Fibroblast of upper back skin (primary cell): ENCODE measurements at regions not wholly inside any gene's neighbourhood (a gene's known extent, or its start where the extent isn't known, plus 50 kb on each side); places are given as distances from the start of the nearest gene placed in this dataset.

Experiments used
- DNase-seq: peaks from one replicate; pipeline ENCODE4 v3.0.0-alpha.2; 2013

DNA sequence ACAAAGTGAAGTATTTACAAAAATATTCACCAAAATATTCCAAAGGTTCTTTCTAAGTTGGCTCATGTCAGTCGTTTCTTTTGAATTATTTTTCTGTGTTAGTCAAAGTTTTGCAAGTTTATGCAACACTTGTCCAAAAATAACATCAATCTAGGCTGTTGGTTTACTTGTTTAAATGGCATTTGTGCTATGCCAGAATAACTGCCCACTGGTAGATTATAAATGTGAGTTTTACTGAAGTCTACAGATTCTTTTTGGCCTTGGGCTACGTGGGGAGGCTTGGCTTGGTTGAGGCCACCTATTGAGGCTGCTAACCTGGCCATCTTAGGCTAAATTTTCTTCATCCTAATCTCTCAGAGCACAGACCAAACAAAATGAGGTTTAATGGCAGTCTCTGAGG is 1091.9 kb upstream of the RAG2 start:
- DNase-seq = peak; percentile 15

DNA sequence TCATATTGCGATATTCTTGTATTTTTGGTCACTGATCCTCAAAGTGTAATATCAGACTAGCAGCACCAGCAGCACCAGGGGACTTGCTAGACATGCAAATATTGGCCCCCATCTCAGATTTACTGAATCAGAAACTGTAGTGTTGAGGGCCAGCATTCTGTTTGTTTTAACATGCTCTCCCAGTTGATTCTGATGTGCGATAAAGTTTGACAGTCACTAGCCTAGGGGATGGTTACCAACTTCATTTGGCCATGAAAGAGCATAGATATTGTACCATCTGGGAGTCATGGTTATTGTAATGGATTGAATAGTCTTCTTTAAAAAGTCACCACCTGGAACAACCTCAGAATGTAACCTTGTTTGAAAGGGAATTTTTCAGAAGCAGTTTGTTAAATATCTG is 1090.4 kb upstream of the RAG2 start:
- DNase-seq = no peak

DNA sequence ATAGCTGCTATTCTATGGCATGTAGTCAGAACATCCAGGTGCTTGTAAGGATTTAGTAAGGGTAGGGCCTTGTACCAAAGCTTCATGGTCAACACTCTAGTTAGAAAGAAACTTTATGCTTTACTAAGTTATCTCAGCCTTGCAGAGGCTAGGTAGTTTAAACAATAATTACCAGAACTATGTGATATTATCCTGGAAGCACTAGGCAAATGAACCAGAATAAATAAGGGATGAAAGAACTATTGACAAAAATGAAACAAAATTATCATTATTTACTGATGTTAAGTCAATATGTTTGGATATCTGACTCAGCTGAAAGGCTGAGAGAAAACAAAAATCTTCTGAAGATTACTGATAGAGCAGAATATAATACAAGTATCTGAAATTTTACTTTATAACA is 1089.1 kb upstream of the RAG2 start:
- no peak for DNase-seq

DNA sequence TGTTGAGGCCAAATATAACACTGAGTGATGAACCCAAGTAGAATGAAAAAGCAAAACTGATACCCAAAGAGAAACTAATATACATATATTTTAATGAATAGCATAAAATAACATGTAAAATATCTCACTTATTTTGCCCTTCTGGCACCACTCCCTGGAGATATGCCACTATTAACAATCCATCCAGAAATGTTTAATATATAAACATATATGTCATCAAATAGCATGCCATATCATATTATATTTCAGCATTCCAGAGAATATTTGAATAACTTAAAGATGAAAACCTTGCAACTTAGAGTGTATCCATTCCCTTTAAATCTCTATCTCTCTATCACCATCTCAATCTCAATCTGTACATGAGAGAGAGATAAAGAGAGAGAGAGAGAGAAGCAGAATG is 1073.3 kb upstream of the RAG2 start:
- peak; percentile 15 for DNase-seq

DNA sequence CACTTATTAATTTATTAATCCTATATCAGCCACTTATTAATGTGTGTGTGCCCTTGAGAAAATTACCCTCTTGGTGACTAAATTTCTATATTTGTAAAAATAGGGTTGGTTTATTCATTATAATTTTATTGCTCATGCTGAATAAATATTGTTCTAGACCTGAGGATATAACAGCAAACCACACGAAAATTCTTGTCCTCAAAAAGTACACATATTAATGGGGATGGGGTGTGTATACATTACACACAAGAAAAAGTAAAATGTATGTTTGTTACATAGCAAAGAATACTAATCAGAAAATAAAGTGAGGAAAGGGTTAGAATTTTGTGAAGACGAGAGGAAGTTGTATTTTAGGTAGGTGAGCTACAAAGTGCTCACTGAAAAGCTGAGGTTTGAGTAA is 1068.9 kb upstream of the RAG2 start:
- no peak for DNase-seq

DNA sequence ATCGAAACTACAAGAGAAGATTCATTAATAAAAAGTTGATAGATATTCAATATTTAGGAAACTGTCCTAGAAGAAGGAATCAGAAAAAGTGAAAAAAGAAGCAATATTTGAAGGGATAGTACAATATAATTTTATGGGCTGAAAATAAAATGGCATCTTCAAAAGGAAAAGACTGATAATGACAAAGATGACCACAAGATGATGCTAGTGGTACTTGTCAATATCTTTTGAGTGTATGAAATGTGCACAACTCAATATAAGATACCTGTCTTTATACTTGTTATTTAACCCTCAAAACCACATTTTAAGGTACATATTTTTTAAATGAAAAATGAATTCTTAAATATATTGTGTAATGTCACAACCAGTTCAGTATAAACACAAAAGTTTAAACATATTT is 1059.6 kb upstream of the RAG2 start:
- peak; percentile 31 for DNase-seq

DNA sequence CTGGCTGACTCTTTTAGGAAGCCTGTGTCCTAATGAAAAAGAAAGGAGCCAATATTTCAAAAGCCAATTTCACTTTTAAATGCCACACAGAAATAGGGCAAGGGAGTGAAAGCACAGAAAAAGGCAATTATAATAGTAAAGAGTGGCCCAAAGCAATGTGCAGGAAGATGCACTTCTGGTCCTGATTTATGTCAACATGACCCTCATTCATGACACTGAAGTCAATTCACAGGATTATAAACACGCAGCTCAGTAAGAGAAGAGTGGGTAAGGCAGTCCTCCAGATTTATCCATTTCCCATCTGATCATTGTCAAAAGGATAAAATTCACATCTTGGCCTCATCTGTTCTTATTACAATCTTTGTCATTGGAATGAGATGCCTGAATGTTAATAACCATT is 1049.7 kb upstream of the RAG2 start:
- DNase-seq = no peak

DNA sequence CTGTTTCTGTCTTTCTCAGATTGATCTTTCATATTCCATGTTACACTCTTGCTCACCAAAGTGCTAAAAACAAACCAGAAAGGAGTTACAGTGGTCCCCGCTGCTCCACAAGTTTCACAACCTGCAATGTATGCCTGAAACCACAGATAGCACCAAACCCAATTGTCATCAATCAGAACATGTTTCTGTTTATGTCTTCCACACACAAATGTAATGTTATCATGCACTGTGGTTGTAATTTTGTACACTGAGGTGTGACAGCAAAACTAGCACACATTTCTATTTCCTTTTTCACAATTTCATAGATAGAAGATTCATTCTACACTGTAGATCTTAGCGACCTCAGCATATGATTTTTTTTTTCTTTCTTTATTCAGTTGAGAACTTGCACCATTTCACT is 1045.9 kb upstream of the RAG2 start:
- DNase-seq = no peak

DNA sequence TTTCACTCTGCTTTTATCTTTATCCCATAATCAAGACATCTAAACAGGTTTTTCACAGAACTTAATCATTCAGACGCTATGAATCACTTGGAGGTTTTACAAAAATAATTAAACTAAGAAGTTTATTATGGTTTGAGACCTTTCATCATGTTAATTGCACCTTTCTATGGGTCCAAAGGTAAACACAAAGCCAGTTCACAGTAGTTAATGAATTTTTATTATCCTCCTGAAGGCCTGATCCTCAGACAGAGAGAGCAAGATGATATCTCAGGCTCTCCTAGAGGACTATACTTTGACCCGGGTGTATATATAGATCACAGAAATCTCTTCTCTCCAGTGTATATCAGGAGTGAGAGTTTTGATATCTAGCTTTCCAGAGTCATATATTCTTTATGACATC is 1044.3 kb upstream of the RAG2 start:
- no peak for DNase-seq

DNA sequence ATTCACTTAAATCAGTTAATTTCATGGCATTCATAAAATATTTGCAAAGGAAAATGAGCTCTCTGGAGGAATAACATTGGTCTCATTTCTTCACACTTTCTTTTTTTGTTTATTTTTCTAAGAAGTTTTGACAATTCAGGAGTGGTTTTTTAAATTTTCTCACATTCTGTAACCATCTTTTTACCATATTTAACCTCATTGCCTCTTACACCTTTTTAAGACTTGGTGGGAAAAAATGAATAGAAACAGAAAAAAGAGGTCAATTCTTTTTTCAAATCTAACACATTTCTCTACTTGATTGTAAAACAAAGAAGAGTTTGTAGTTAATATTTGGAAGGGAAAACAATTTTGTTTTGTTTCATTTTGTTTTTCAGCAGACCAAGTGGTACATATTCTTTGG is 1034.7 kb upstream of the RAG2 start:
- no peak for DNase-seq

DNA sequence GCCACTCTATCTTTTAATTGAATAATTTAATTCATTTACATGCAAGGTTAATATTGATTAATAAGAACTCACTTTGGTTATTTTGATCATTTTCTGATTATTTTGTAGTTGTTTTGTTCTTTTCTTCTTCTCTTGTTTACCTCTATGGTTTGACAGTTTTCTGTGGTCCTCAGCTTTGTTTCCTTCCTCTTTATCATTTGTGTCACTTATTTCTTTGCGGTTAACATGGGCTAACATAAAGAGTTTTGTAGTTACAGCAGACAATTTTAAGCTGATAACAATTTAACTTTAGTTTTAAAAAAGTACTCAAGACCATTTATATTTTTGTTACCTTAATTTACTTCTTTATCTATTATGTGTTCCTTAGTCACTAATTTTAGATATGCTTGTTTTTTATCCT is 1032.8 kb upstream of the RAG2 start:
- no peak for DNase-seq

DNA sequence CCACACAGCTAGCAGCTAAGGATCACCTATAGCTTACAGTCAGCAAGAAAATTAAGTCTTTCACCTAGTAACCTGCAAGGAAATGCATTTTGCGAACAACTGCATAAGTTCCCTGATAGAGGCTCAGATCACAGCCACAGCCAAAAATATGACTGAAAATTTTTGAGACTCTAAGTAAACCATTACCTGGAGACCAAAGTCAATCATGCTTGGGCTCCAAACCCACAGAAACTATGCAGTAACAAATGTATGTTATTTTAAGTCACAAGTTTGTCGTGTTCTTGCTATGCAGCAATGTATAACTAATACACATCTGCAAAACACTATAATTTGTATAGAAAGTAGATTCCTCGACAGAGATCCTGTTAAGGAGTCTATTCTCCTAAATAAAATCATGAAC is 1025.7 kb upstream of the RAG2 start:
- DNase-seq = no peak

DNA sequence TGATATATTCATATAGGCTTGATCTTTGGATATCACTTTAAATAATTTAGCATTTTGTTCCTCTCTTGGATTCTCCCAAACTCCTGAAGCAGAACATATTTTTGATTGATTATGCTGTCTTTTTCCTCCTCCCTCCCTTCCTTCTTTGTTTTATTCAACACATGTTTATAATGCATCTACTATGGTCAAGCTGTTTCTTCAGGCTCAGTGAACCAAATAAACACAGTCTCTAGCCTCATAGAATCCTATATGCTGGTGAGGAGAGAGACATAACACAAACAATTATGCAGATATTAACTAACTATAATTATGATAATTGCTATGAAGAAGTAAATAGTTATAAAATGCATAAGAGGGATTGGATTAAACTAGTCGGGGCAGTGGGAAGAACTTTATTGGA is 1023.6 kb upstream of the RAG2 start:
- DNase-seq = no peak

DNA sequence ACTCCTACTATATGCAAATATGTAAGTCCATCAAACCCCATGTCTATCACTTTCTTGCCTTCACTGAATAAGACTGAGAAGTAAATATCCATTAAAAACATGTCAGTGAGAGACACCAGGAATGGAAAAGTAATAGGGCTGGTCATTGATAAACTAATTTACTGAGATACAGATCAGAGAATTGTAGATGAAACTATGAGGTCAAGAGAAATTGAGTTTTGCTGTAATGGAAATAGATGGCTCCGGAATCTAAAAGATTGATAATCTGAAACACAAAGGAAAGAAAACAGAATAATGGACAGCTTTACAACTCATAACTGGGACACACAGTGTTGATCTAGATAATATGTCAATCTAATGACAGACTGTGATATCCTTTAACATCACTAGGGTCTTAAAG is 1018.3 kb upstream of the RAG2 start:
- DNase-seq = no peak

DNA sequence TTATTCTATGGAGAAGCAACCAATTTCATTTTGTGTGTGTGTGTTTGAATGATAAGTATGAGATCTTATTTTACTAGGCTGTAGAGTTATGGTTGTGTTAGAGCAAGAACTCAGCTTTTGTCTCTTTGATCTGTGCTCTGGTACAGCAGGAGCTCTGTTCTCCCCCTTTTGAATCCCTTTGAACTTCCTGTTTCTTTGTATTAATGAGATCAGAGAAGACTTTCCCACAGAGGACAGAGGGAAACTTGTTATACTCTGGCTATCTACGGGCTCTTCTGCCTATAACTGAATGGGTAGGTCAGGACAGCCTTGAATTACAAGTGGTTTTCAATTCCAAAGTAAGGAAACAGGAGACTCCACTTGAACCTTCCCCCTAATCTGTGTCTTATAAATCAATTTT is 1015.0 kb upstream of the RAG2 start:
- no peak for DNase-seq

DNA sequence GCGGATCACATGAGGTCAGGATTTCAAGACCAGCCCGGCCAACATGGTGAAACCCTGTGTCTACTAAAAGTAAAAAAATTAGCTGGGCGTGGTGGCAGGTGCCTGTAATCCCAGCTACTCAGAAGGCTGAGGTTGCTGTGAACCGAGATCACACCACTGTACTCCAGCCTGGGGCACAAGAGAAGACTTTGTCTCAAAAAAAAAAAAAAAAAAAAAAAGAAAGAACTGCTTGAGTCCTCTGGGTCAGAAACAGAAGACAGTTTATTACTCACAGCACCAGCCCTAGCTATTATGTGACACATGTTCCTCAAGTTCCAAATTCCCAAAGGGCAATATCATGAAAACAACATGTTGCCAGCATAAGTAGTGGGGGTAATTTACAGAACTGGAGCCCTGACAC is 1014.1 kb upstream of the RAG2 start:
- no peak for DNase-seq

DNA sequence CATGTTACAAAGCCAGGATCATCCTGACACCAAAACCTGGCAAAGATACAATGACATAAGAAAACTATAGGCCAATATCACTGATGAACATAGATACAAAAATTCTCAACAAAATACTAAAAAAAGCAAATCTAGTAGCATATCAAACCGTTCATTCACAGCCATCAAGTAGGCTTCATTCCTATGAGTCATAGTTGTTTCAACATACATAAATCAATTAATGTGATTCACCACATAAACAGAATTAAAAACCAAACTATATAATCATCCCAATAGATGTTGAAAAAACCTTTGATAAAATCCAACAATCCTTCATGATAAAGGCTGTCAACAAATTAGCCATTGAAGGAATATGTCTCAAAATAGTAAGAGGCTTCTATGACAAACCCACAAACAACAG is 1007.2 kb upstream of the RAG2 start:
- peak; percentile 15 for DNase-seq

DNA sequence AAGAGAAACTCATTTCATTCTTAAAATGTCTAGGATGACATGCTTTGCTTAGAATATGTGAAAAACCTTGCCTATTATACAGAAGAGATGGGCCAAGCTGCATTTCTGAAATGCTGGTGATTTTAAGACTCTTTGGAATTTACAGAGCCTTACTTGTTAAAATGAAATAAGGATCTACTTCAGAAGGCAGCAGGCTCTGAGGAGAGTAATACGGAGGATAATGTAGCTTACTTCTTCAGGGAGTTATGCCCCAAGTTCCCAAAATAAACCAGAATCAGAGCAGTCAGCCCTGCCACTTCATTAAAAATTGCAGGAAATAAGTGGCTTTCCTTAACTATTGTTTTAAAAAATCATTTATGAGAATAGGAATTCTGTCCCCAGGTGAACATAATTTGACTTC is 1000.3 kb upstream of the RAG2 start:
- no peak for DNase-seq

DNA sequence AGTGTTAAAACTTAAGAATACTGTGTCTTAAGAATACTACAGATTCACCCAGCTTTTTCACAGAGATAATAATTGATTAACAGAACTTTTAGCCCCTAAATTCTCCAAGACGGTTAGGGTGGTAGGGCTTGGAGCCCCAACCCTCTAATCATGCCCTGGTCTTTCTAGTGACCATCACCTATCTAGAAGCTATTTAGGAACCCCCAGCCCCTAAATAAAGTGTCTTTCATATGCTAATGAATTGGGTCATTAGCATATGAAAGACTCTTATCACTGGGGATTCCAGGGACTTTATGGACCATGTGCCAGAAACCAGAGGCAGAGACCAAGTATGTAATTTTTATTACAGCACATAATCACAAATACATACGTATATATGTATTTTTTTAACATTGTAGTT is 999.7 kb upstream of the RAG2 start:
- no peak for DNase-seq

DNA sequence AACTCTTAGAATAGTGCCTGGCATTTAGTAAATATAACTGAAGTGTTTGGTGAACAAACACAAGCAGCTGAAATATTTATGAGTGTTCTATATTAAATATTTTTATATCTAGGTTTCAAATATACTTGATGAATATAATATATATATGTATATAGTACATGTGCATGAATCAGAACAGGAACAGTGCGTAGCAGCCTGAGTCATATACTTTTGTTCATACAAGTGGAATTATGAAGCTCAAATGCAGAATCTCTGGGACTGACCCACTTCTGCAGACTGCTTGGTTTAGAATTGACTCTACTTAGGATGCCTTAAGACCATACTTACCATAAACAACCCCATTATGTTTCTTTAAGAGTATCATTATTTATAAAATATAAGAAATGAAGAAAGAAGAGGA is 997.8 kb upstream of the RAG2 start:
- DNase-seq = no peak

DNA sequence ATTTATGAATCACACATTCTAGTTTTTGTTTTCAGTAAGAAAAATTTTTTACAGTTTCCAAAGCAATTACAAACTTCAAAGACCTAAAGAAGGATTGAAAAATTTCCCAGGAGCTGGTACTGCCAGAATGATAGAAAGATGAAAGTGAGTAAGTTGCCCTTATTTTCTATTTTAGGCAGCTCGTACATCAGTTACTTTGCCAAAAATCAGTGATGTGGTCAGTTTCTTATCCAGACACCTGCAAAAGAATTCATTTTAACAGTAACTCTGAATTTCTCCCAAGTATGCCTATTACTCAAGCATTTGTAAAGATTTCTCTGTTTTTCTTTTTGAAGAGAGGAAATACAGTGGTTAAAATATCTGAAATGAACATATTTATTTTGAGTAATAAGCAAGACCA is 976.3 kb upstream of the RAG2 start:
- no peak for DNase-seq

DNA sequence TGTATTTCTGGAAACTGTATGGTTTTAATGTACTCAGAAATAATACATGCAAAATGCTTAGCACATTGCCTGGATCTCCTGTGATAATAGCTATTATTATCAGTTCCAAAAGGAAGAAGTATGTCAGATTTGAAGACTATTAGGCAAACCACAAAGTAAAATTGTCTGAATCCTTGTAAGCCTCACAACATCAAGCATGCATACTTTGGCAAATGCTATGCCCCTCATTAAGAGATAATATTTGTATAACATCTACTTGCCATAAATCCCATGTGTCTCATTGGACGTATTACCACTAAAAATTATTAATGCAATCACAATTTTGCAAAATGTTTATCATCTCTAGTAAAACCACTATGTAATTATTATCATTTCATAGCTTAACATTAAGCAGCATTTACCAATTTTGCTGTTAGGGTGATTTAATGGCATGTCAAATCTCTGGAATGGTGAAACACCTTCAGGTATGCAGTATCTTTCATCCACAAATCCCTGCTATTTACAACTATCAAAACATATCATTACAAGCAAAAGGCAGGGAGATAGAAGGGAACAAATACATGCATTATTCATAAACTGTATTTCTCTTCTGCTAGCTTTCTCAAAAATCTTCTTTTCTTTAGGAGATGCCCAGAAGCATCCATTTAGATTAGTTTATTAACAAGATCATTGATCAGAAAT is 974.6 kb upstream of the RAG2 start:
- DNase-seq = peak; percentile 23

DNA sequence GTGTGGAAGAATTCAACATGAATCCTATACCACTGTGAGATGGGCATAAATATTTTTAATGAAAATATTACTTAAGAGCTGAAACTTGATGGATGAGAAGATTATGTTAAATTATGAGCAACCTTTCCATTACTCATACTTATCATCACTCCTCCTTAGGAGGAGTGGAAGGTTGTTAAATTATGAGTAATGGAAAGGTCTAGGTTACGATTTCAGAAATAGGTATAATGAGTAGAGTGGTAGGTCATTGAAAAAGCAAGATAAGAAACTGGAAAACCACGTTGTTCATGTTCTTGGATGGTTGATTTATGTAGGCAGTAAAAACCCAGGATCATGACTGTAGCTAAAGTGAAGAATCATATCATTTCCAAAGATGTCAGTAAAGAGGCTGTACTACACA is 973.2 kb upstream of the RAG2 start:
- DNase-seq = peak; percentile 35

DNA sequence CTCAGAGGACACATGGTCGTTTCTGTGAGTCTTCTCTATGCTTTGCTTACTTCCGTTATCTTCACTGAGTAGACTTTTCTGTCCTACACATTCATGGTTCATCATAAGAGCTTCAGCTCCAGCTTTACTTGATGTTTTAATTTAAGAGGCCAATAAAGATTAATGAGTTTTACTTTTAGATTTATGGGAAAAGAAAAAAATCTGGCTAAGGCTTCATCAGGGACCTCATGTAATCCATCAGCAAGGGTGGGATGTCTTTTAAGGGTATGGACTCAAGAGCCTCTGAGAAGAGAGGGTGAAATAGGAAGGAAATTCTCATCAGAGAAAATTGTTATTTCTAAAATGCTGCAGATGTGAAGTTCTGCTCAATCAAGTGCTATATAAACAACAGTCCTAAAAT is 963.0 kb upstream of the RAG2 start:
- DNase-seq = no peak

DNA sequence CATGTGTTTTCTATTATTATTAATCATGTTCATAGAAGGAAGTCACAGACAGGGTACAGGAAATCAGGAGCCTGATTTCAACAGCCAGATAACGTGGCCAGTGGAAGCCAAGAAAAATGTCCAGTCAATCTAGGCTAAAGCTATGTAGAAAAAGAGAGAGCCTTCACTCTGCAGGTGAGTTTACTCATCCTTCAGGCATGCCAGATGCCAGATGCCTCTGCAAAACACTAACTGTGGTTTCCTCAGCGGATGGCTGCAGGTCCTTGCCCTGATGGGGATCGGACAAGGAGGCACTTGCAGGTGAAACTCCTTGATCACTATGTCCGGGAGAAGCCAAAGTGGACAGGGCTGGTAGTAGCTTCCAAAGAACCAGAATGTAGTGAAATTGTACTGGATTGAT is 962.3 kb upstream of the RAG2 start:
- DNase-seq = peak; percentile 32
